ENCODE measurements at regions not wholly inside any gene's neighbourhood (a gene's known extent, or its start where the extent isn't known, plus 50 kb on each side); places are given as distances from the start of the nearest gene placed in this dataset.

DNA sequence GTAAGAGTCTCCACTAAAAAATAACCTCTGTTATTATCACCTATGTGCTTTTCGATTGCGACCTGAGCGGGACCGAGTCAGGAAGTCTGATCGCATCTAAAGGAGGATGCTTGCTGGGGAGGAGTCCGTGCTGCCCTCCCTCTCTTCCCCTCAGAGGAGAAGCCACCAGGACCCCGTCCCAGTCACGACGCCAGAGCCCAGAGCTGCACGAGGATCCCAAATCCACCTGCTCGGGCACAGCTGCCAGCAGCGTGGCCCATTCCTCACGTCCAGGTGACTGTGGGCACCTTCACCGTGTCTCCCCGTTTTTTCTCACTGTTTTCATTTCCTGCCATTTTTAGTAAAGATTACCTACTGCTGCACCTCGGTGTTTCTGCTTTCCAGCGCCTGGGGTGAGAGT lies 390.3 kb downstream of the BRD1 start:
- TF ChIP-seq, protein P1, sequence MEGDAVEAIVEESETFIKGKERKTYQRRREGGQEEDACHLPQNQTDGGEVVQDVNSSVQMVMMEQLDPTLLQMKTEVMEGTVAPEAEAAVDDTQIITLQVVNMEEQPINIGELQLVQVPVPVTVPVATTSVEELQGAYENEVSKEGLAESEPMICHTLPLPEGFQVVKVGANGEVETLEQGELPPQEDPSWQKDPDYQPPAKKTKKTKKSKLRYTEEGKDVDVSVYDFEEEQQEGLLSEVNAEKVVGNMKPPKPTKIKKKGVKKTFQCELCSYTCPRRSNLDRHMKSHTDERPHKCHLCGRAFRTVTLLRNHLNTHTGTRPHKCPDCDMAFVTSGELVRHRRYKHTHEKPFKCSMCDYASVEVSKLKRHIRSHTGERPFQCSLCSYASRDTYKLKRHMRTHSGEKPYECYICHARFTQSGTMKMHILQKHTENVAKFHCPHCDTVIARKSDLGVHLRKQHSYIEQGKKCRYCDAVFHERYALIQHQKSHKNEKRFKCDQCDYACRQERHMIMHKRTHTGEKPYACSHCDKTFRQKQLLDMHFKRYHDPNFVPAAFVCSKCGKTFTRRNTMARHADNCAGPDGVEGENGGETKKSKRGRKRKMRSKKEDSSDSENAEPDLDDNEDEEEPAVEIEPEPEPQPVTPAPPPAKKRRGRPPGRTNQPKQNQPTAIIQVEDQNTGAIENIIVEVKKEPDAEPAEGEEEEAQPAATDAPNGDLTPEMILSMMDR (IDR thresholded peaks at IDR 0.05) = no peak
- TF ChIP-seq POLR2A (IDR thresholded peaks at IDR 0.05) (no peak), EP300 (IDR thresholded peaks at IDR 0.05) (no peak)

Data from tibial nerve (tissue), 4 donors.